PC-3 (cell line): ENCODE measurements at regions not wholly inside any gene's neighbourhood (a gene's known extent, or its start where the extent isn't known, plus 50 kb on each side); places are given as distances from the start of the nearest gene placed in this dataset.

Source experiments
- ATAC-seq: fragments of 200-7000 bp; cut with Tn5 transposase; 2 replicates; pipeline ENCODE4 v1.9.1; 2020; ENCODE audit warnings: mild to moderate bottlenecking, moderate library complexity
- BruUV-seq: library from RNA; stranded (reverse); fragments of 400-500 nt; replicated peaks from 2 replicates; lab custom pipeline; 2021; lab: Mats Ljungman, UMichigan
- CTCF ChIA-PET: fragments of 300-600 bp; sonication (Branson Sonifier 250); formaldehyde crosslinking; loops from one replicate; lab custom pipeline; 2022; ENCODE audit warnings: antibody characterized with exemption; lab: Charles Lee
- POLR2A ChIA-PET: fragments of 300-600 bp; sonication (Branson Sonifier 250); formaldehyde crosslinking; loops from one replicate; lab custom pipeline; 2022; ENCODE audit warnings: antibody characterized with exemption; ENCODE audit not compliant: unreplicated experiment; lab: Charles Lee
- DNase-seq: peaks from one replicate; pipeline ENCODE4 v3.0.0-alpha.2; 2015
- H2AFZ ChIP-seq: fragments of 300-600 bp; sonication (generic); 2 replicates; pipeline ENCODE4 v1.6.0; 2016; ENCODE audit warnings: antibody characterized with exemption, low read length
- H3F3A ChIP-seq: fragments of 300-600 bp; sonication (generic); one replicate; pipeline ENCODE4 v1.6.0; 2017; ENCODE audit warnings: antibody characterized with exemption, low read length, control low read depth, mild to moderate bottlenecking; ENCODE audit not compliant: unreplicated experiment
- H3K27ac ChIP-seq: fragments of 300-600 bp; sonication (generic); 2 replicates; pipeline ENCODE4 v1.5.1; 2016; ENCODE audit warnings: mild to moderate bottlenecking, low read length
- H3K27me3 ChIP-seq: fragments of 300-600 bp; sonication (generic); 2 replicates; pipeline ENCODE4 v1.6.1; 2016; ENCODE audit warnings: low read length, mixed read lengths
- H3K36me3 ChIP-seq: fragments of 300-600 bp; sonication (generic); 2 replicates; pipeline ENCODE4 v1.6.1; 2016; ENCODE audit warnings: low read depth, mixed run types, low read length, mixed read lengths
- H3K4me1 ChIP-seq: fragments of 300-600 bp; sonication (generic); 2 replicates; pipeline ENCODE4 v1.5.1; 2016; ENCODE audit warnings: low read length; ENCODE audit not compliant: insufficient read depth
- H3K4me2 ChIP-seq: fragments of 300-600 bp; sonication (generic); 2 replicates; pipeline ENCODE4 v1.6.0; 2016; ENCODE audit warnings: low read length
- H3K4me3 ChIP-seq: fragments of 300-600 bp; sonication (generic); 2 replicates; pipeline ENCODE4 v1.5.1; 2016; ENCODE audit warnings: mild to moderate bottlenecking, low read length, mixed read lengths
- H3K79me2 ChIP-seq: fragments of 300-600 bp; sonication (generic); 2 replicates; pipeline ENCODE4 v1.6.1; 2017; ENCODE audit warnings: low read length, mixed read lengths
- H3K9ac ChIP-seq: fragments of 300-600 bp; sonication (generic); 2 replicates; pipeline ENCODE4 v1.6.0; 2016; ENCODE audit warnings: mild to moderate bottlenecking, low read length
- H3K9me2 ChIP-seq: fragments of 300-600 bp; sonication (generic); replicated peaks from 2 replicates; pipeline ENCODE4 v1.6.1; 2016; ENCODE audit warnings: mixed run types, low read length, mixed read lengths
- H3K9me3 ChIP-seq: fragments of 300-600 bp; sonication (generic); 2 replicates; pipeline ENCODE4 v1.6.1; 2016; ENCODE audit warnings: low read length, mixed read lengths
- H4K20me1 ChIP-seq: fragments of 300-600 bp; sonication (generic); 2 replicates; pipeline ENCODE4 v1.6.1; 2016; ENCODE audit warnings: low read length, mixed read lengths
- EZH2 ChIP-seq: fragments of 300-600 bp; sonication (generic); IDR thresholded peaks from one replicate; pipeline ENCODE4 v1.6.1; 2017; ENCODE audit warnings: antibody characterized with exemption, mild to moderate bottlenecking, low read length; ENCODE audit not compliant: unreplicated experiment
- EZH2phosphoT487 ChIP-seq: fragments of 300-600 bp; sonication (generic); IDR thresholded peaks from 2 replicates; pipeline ENCODE4 v1.6.1; 2018; ENCODE audit warnings: mild to moderate bottlenecking, antibody characterized with exemption, low read length, borderline replicate concordance
- intact Hi-C: fragments of 100-400 bp; cut with micrococcal nuclease; formaldehyde crosslinking; loops from 2 replicates; pipeline ENCODE4 v1.9.0; 2023
- TF ChIP-seq, protein P1 (sequence below): fragments of 300-600 bp; sonication (generic); conservative IDR thresholded peaks from 2 replicates; pipeline ENCODE4 v1.5.1; 2017; ENCODE audit warnings: antibody characterized with exemption, low read depth, mild to moderate bottlenecking, low read length

DNA sequence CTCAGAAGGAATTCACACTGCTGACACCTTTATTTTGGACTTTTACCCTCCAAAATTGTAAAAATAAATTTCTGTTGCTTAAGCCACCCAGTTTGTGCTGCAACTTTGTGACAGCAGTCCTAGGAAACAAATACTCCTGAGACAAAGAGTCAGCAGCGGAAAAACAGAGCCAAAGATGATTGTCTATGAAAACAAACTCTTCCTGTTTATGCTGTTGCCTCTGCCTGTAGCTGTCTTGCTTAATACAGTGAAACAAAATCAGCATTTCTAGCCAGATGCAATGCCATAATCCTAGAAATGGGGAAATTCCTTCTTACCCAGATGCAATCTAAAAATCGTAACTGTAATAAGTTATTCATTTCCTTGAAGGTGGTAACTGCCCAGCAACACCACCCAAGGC is 387.5 kb upstream of the ATP11B start:
- peak; percentile 24; the same call in 1 of the 2 replicates for ATAC-seq
- CTCF ChIA-PET, result no interaction called here
- H3K4me3 ChIP-seq, result peak overlapping the region; percentile 31; the same call in 1 of the 2 replicates
- no peaks in the 10 kb centered on the region for H4K20me1 ChIP-seq
- intact Hi-C loops, result no loop called here
- no peak overlapping the region for H3K27ac ChIP-seq
- H3K4me1 ChIP-seq, result peaks cover 5% of the 10 kb centered on the region
- no peaks in the 10 kb centered on the region for H3K9me3 ChIP-seq
- H3F3A ChIP-seq, result no peaks in the 10 kb centered on the region
- no peaks in the 10 kb centered on the region for H3K27me3 ChIP-seq
- H2AFZ ChIP-seq, result peak overlapping the region; percentile 31
- no TSS peak for BruUV-seq
- POLR2A ChIA-PET, result no interaction called here
- H3K79me2 ChIP-seq, result no peaks in the 10 kb centered on the region
- no peak for DNase-seq
- no peaks in the 10 kb centered on the region for H3K9me2 ChIP-seq
- H3K4me2 ChIP-seq, result peak overlapping the region; percentile 63
- no peaks in the 10 kb centered on the region for H3K36me3 ChIP-seq
- no peak overlapping the region for H3K9ac ChIP-seq
- TF ChIP-seq, protein P1, sequence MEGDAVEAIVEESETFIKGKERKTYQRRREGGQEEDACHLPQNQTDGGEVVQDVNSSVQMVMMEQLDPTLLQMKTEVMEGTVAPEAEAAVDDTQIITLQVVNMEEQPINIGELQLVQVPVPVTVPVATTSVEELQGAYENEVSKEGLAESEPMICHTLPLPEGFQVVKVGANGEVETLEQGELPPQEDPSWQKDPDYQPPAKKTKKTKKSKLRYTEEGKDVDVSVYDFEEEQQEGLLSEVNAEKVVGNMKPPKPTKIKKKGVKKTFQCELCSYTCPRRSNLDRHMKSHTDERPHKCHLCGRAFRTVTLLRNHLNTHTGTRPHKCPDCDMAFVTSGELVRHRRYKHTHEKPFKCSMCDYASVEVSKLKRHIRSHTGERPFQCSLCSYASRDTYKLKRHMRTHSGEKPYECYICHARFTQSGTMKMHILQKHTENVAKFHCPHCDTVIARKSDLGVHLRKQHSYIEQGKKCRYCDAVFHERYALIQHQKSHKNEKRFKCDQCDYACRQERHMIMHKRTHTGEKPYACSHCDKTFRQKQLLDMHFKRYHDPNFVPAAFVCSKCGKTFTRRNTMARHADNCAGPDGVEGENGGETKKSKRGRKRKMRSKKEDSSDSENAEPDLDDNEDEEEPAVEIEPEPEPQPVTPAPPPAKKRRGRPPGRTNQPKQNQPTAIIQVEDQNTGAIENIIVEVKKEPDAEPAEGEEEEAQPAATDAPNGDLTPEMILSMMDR, result no peak
- TF ChIP-seq EZH2phosphoT487 (no peak), EZH2 (no peak)

DNA sequence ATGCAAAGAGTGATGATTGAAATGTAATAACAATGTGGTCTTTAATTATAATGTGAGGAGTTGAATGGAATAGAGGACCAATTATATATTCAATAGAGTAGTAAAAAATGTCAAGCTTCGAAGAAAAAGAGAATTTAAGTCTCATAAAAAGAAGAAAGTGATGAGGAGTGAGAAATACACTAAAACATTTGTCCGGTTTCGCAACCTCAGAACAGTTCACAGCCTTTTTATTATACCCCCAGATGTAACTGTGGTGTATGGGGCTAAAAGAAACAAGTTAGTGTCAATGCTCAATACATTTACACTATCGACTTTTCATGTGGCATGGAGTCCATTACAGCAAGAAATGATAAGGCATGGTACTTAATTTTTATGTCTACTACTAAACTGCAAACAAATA is 386.5 kb upstream of the ATP11B start:
- no peak overlapping the region for H3K27ac ChIP-seq
- 0 out of 2 replicates have a peak overlapping the region, but pooled peaks have one; percentile 63 for H3K4me2 ChIP-seq
- H3K9ac ChIP-seq, result no peak overlapping the region
- no peak overlapping the region for H3K4me3 ChIP-seq
- H3K27me3 ChIP-seq, result no peaks in the 10 kb centered on the region
- no peaks in the 10 kb centered on the region for H3F3A ChIP-seq
- TF ChIP-seq EZH2phosphoT487, result no peak
- TF ChIP-seq, protein P1, result no peak
- no peak for TF ChIP-seq EZH2
- H3K9me2 ChIP-seq, result no peaks in the 10 kb centered on the region
- intact Hi-C loops, result no loop called here
- H3K79me2 ChIP-seq, result no peaks in the 10 kb centered on the region
- peaks cover 11% of the 10 kb centered on the region for H3K4me1 ChIP-seq
- no peaks in the 10 kb centered on the region for H3K9me3 ChIP-seq
- no peaks in the 10 kb centered on the region for H4K20me1 ChIP-seq
- ChIA-PET CTCF (interaction anchor here (0.5 to 0.6 kb wide), 2 partner anchors 43 to 90 kb away, joined by 3 to 4 read pairs; no protein-coding TSS in a partner anchor), POLR2A (no interaction called here)
- ATAC-seq (no peak), DNase-seq (no peak)
- no peaks in the 10 kb centered on the region for H3K36me3 ChIP-seq
- BruUV-seq, result no TSS peak
- H2AFZ ChIP-seq, result no peak overlapping the region

- H3K79me2 ChIP-seq, result no peaks in the 10 kb centered on the region
- POLR2A ChIA-PET, result no interaction called here
- no peak overlapping the region for H2AFZ ChIP-seq
- intact Hi-C loops, result no loop called here
- H3K4me2 ChIP-seq, result no peak overlapping the region
- no peaks in the 10 kb centered on the region for H3F3A ChIP-seq
- CTCF ChIA-PET, result no interaction called here
- TF ChIP-seq EZH2phosphoT487, result no peak
- TF ChIP-seq, protein P1, result no peak
- TF ChIP-seq EZH2, result no peak
- H4K20me1 ChIP-seq, result no peaks in the 10 kb centered on the region
- ATAC-seq (no peak), DNase-seq (peak; percentile 25)
- peaks cover 19% of the 10 kb centered on the region for H3K4me1 ChIP-seq
- no peak overlapping the region for H3K4me3 ChIP-seq
- H3K27ac ChIP-seq, result no peak overlapping the region
- BruUV-seq, result no TSS peak
- H3K27me3 ChIP-seq, result no peaks in the 10 kb centered on the region
- no peaks in the 10 kb centered on the region for H3K9me3 ChIP-seq
- H3K9me2 ChIP-seq, result no peaks in the 10 kb centered on the region
- no peak overlapping the region for H3K9ac ChIP-seq
- no peaks in the 10 kb centered on the region for H3K36me3 ChIP-seq
Measured at GRCh38 chr3:182410051-182410450, 383.3 kb upstream of the ATP11B start.
